IMR-90 (cell line): ENCODE measurements at regions not wholly inside any gene's neighbourhood (a gene's known extent, or its start where the extent isn't known, plus 50 kb on each side); places are given as distances from the start of the nearest gene placed in this dataset.

Experiments
- BHLHE40 ChIP-seq: fragments of 150-350 bp; IDR thresholded peaks from 2 replicates; pipeline ENCODE4 v1.6.1; 2016; ENCODE audit warnings: mild to moderate bottlenecking, low read depth, low read length
- CTCF ChIP-seq: conservative IDR thresholded peaks from 2 replicates; pipeline ENCODE4 v1.5.1; 2012; ENCODE audit warnings: mild to moderate bottlenecking, low read depth, low read length, improper control_type of control experiment
- POLR2A ChIP-seq: IDR thresholded peaks from 2 replicates; pipeline ENCODE4 v1.6.1; 2012; ENCODE audit warnings: mild to moderate bottlenecking, low read depth, low read length
- SMC3 ChIP-seq: fragments of 150-350 bp; IDR thresholded peaks from 2 replicates; pipeline ENCODE4 v1.6.1; 2016; ENCODE audit warnings: low read depth, mild to moderate bottlenecking, antibody characterized with exemption, low read length, moderate library complexity
- USF2 ChIP-seq: fragments of 150-350 bp; IDR thresholded peaks from 2 replicates; pipeline ENCODE4 v1.6.1; 2017; ENCODE audit warnings: mild to moderate bottlenecking, antibody characterized with exemption, low read length, low read depth

GRCh38 chr6:14210077-14210476 lies 92.5 kb downstream of the CD83 start:
- no peak for TF ChIP-seq USF2
- TF ChIP-seq CTCF = no peak
- no peak for TF ChIP-seq BHLHE40
- TF ChIP-seq POLR2A = no peak
- no peak for TF ChIP-seq SMC3
